ENCODE measurements at regions not wholly inside any gene's neighbourhood (a gene's known extent, or its start where the extent isn't known, plus 50 kb on each side); places are given as distances from the start of the nearest gene placed in this dataset.
A peak's percentile ranks its signal among the peaks of the same experiment; 100 is the strongest.

- TF ChIP-seq RBM25 (IDR thresholded peaks at IDR 0.05; ENCODE audit: low read depth, low read length, severe bottlenecking) (no peak), MEF2A (IDR thresholded peaks at IDR 0.05; ENCODE audit: control insufficient read depth, low read depth, low read length) (peak; percentile 62; the same call in 1 of the 2 replicates), PHF20 (IDR thresholded peaks at IDR 0.05; ENCODE audit: partially characterized antibody) (no peak), KLF16 (IDR thresholded peaks at IDR 0.05) (peak; percentile 86), ZNF143 (CRISPR knock-in tag; IDR thresholded peaks at IDR 0.05) (no peak), BRF2 (IDR thresholded peaks at IDR 0.05; ENCODE audit: borderline replicate concordance, insufficient read depth, insufficient read length) (no peak), WHSC1 (IDR thresholded peaks at IDR 0.05; ENCODE audit: low read length) (no peak), ZKSCAN1 (IDR thresholded peaks at IDR 0.05; ENCODE audit: low read depth, low read length) (no peak), RHOXF2B (CRISPR knock-in tag; conservative IDR thresholded peaks at IDR 0.05) (no peak), TGIF2 (CRISPR knock-in tag; IDR thresholded peaks at IDR 0.05) (no peak), CXXC5 (CRISPR knock-in tag; IDR thresholded peaks at IDR 0.05) (peak; percentile 49), BHLHE40 (IDR thresholded peaks at IDR 0.05; ENCODE audit: low read length) (peak; percentile 43; the same call in 1 of the 2 replicates), L3MBTL2 (IDR thresholded peaks at IDR 0.05) (no peak), PHB2 (IDR thresholded peaks at IDR 0.05; ENCODE audit: low read depth) (no peak), CHD1 (IDR thresholded peaks at IDR 0.05; ENCODE audit: low read length) (no peak), ZNF699 (CRISPR knock-in tag; IDR thresholded peaks at IDR 0.05; ENCODE audit: insufficient replicate concordance) (no peak), NRF1 (conservative IDR thresholded peaks at IDR 0.05 in 1 of 2, IDR thresholded peaks at IDR 0.05 in 1 of 2) (no peak), PRMT5 (CRISPR knock-in tag; IDR thresholded peaks at IDR 0.05) (no peak), PATZ1 (CRISPR knock-in tag; IDR thresholded peaks at IDR 0.05; ENCODE audit: borderline replicate concordance) (no peak), LEF1 (IDR thresholded peaks at IDR 0.05) (no peak), MEF2D (tag; conservative IDR thresholded peaks at IDR 0.05; ENCODE audit: low read depth) (0 out of 2 replicates have a peak, but pooled peaks have one; percentile 58), KLF13 (tag; IDR thresholded peaks at IDR 0.05; ENCODE audit: borderline replicate concordance, low read depth) (no peak), HIVEP1 (CRISPR knock-in tag; IDR thresholded peaks at IDR 0.05) (no peak), PYGO2 (tag; IDR thresholded peaks at IDR 0.05) (no peak), BCOR (IDR thresholded peaks at IDR 0.05) (no peak; the same call in 1 of the 2 replicates), RBM17 (IDR thresholded peaks at IDR 0.05; ENCODE audit: borderline replicate concordance, low read depth, low read length) (no peak), ETV5 (CRISPR knock-in tag; IDR thresholded peaks at IDR 0.05; ENCODE audit: low read depth) (no peak), RBBP5 (IDR thresholded peaks at IDR 0.05; ENCODE audit: borderline replicate concordance, insufficient read depth, low read length, poor library complexity, severe bottlenecking) (no peak)
Measured at GRCh38 chr2:122193622-122194021, 438.2 kb downstream of the TSN start (continued).
